ENCODE measurements at regions not wholly inside any gene's neighbourhood (a gene's known extent, or its start where the extent isn't known, plus 50 kb on each side); places are given as distances from the start of the nearest gene placed in this dataset.

DNA sequence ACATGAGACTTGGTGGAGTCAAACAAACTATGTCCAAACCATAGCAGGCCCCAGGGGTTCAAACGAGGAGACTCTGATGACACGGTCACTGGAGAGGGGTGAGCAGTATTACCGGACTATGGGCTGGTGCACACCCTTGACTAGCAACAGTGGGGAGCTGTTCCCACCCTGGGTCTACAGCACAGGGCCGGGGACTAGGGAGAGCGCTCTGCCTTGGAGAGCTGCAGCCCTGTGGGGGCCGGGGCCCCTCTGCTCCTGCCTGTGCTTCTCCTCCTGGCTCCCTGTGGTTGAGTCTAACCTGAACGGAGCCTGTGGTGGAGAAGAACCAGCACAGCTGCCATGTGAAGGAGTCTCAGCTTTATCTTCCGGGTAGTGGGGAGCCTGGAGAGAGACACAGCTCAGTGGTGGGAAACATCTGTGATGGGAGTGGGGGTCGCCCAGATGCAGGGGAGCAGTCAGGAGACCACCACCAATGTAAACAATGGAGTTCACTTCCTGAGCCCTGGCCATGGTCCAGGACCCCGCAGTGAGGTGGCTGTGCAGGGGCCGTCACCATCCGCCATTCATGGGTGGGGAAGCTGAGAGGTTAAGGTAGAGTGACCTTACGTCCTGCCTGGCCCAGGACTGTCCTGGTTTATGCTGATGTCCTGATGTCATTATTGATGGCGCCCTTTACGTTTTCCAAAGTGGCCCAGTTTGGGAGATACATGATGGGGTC lies 195.7 kb upstream of the TWIST2 start:
- TF ChIP-seq CTCF (IDR thresholded peaks at IDR 0.05; ENCODE audit: low read depth, low read length, missing input control) (no peak), NR2F2 (IDR thresholded peaks at IDR 0.05) (no peak), SP1 (IDR thresholded peaks at IDR 0.05) (no peak), YY1 (IDR thresholded peaks at IDR 0.05) (no peak), FOXA1 (IDR thresholded peaks at IDR 0.05) (no peak), RAD21 (IDR thresholded peaks at IDR 0.05) (no peak), REST (IDR thresholded peaks at IDR 0.05) (no peak), RXRA (IDR thresholded peaks at IDR 0.05) (no peak), ZBTB33 (IDR thresholded peaks at IDR 0.05) (no peak), TAF1 (conservative IDR thresholded peaks at IDR 0.05) (no peak)
- TF ChIP-seq, protein P1, sequence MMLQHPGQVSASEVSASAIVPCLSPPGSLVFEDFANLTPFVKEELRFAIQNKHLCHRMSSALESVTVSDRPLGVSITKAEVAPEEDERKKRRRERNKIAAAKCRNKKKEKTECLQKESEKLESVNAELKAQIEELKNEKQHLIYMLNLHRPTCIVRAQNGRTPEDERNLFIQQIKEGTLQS (IDR thresholded peaks at IDR 0.05), result no peak
